Fibroblast of skin of abdomen (primary cell): ENCODE measurements at regions not wholly inside any gene's neighbourhood (a gene's known extent, or its start where the extent isn't known, plus 50 kb on each side); places are given as distances from the start of the nearest gene placed in this dataset.

Experiments
- DNase-seq: peaks from one replicate; pipeline ENCODE4 v3.0.0-alpha.2; 2013

GRCh38 chr4:151611960-151612359, 148.8 kb downstream of the GATB start:
- DNase-seq, result no peak

- no peak for DNase-seq
Observed at GRCh38 chr4:151613290-151613689, 147.5 kb downstream of the GATB start.

GRCh38 chr4:151614561-151614960, 146.2 kb downstream of the GATB start:
- DNase-seq, result no peak

- no peak for DNase-seq
Observed at GRCh38 chr4:151618858-151619257, 141.9 kb downstream of the GATB start.

GRCh38 chr4:151620066-151620465, 140.7 kb downstream of the GATB start:
- DNase-seq, result no peak
